OCI-LY3 (cell line): ENCODE measurements at regions not wholly inside any gene's neighbourhood (a gene's known extent, or its start where the extent isn't known, plus 50 kb on each side); places are given as distances from the start of the nearest gene placed in this dataset.

Source experiments
- CTCF ChIP-seq: fragments of 200-600, 300-600 bp; sonication (generic); IDR thresholded peaks from 2 replicates; pipeline ENCODE4 v1.5.1; 2014; ENCODE audit warnings: antibody characterized with exemption, low read length, low read depth
- EZH2phosphoT487 ChIP-seq: fragments of 200-600 bp; shearing (Covaris generic); IDR thresholded peaks from 2 replicates; pipeline ENCODE4 v1.6.1; 2018; ENCODE audit warnings: antibody characterized with exemption, mixed run types, low read depth

GRCh38 chr9:89912605-89912953, 307.8 kb downstream of the GADD45G start:
- TF ChIP-seq CTCF (no peak), EZH2phosphoT487 (no peak)
